ENCODE measurements at regions not wholly inside any gene's neighbourhood (a gene's known extent, or its start where the extent isn't known, plus 50 kb on each side); places are given as distances from the start of the nearest gene placed in this dataset.

- no peak for DNase-seq
- intact Hi-C loops (cut with DNase I; ENCODE audit: low total_unique reads): no loop called here
- Histone ChIP-seq H3K4me1 (no peaks in the 10 kb centered on the region), H3K9me3 (no peaks in the 10 kb centered on the region), H3K4me3 (no peak overlapping the region), H3K27ac (no peak overlapping the region), H3K27me3 (no peaks in the 10 kb centered on the region), H3K36me3 (no peaks in the 10 kb centered on the region)
- TF ChIP-seq POLR2A (IDR thresholded peaks at IDR 0.05): no peak
- TF ChIP-seq, protein P1, sequence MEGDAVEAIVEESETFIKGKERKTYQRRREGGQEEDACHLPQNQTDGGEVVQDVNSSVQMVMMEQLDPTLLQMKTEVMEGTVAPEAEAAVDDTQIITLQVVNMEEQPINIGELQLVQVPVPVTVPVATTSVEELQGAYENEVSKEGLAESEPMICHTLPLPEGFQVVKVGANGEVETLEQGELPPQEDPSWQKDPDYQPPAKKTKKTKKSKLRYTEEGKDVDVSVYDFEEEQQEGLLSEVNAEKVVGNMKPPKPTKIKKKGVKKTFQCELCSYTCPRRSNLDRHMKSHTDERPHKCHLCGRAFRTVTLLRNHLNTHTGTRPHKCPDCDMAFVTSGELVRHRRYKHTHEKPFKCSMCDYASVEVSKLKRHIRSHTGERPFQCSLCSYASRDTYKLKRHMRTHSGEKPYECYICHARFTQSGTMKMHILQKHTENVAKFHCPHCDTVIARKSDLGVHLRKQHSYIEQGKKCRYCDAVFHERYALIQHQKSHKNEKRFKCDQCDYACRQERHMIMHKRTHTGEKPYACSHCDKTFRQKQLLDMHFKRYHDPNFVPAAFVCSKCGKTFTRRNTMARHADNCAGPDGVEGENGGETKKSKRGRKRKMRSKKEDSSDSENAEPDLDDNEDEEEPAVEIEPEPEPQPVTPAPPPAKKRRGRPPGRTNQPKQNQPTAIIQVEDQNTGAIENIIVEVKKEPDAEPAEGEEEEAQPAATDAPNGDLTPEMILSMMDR (IDR thresholded peaks at IDR 0.05): no peak
Measured at GRCh38 chr3:87047852-87048251, 56.9 kb upstream of the VGLL3 start.

DNA sequence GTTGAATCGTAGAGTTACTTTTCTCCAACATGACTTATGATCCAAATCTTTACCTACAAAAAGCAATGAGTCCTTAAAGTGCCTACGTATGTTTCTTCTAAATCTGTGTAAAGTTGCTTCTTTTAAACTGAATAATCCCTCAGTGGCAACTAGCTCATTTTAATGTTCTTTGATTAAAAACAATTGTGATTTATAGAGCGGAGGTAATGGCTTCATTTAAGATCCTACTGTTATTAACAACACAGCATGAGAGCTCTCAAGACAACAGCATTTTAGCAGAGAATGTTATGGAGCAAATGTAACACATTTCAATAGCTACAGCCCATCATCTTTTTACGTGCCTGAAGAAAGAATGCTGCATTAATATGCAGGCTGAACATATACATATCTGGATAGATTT, 55.3 kb upstream of the VGLL3 start:
- no peak for TF ChIP-seq POLR2A (IDR thresholded peaks at IDR 0.05)
- TF ChIP-seq, protein P1 (IDR thresholded peaks at IDR 0.05): no peak
- H3K4me1 ChIP-seq: no peaks in the 10 kb centered on the region
- intact Hi-C loops (cut with DNase I; ENCODE audit: low total_unique reads): no loop called here
- no peak overlapping the region for H3K27ac ChIP-seq
- no peaks in the 10 kb centered on the region for H3K36me3 ChIP-seq
- H3K4me3 ChIP-seq: no peak overlapping the region
- no peak for DNase-seq
- H3K27me3 ChIP-seq: no peaks in the 10 kb centered on the region
- no peaks in the 10 kb centered on the region for H3K9me3 ChIP-seq

GRCh38 chr3:87045473-87045872, 54.5 kb upstream of the VGLL3 start:
- Histone ChIP-seq H3K9me3 (no peaks in the 10 kb centered on the region), H3K36me3 (no peaks in the 10 kb centered on the region), H3K4me1 (no peaks in the 10 kb centered on the region), H3K4me3 (no peak overlapping the region), H3K27ac (no peak overlapping the region), H3K27me3 (no peaks in the 10 kb centered on the region)
- intact Hi-C loops (cut with DNase I; ENCODE audit: low total_unique reads): no loop called here
- no peak for TF ChIP-seq POLR2A (IDR thresholded peaks at IDR 0.05)
- TF ChIP-seq, protein P1 (IDR thresholded peaks at IDR 0.05): no peak
- no peak for DNase-seq

GRCh38 chr3:87044846-87045245, 53.9 kb upstream of the VGLL3 start:
- DNase-seq: no peak
- Histone ChIP-seq H3K9me3 (no peaks in the 10 kb centered on the region), H3K27me3 (no peaks in the 10 kb centered on the region), H3K36me3 (no peaks in the 10 kb centered on the region), H3K27ac (no peak overlapping the region), H3K4me1 (no peaks in the 10 kb centered on the region), H3K4me3 (no peak overlapping the region)
- intact Hi-C loops (cut with DNase I; ENCODE audit: low total_unique reads): no loop called here
- no peak for TF ChIP-seq POLR2A (IDR thresholded peaks at IDR 0.05)
- TF ChIP-seq, protein P1 (IDR thresholded peaks at IDR 0.05): no peak

DNA sequence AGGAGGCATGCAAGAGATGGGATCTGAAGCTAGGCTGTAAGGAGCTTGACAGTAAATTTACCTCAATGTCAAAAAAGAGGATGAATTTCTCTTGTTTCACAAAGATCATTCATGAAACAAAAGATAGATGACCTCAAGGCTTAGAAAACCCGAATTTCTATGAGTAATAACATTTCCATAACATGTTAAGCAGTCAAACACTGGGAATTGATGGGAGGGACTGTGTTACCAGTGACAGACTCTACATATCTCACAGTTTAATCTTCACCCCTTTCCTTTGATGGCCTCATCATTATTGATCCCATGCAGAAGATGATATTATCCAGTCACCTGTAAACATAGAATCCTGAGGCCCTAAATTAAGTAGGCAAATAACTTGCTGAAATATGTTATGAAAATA, 53.5 kb upstream of the VGLL3 start:
- no peak for DNase-seq
- TF ChIP-seq, protein P1 (IDR thresholded peaks at IDR 0.05): no peak
- TF ChIP-seq POLR2A (IDR thresholded peaks at IDR 0.05): no peak
- intact Hi-C loops (cut with DNase I; ENCODE audit: low total_unique reads): no loop called here

More for the DNA sequence above, 53.5 kb upstream of the VGLL3 start:
- Histone ChIP-seq H3K4me3 (no peak overlapping the region), H3K36me3 (no peaks in the 10 kb centered on the region), H3K9me3 (no peaks in the 10 kb centered on the region), H3K27me3 (no peaks in the 10 kb centered on the region), H3K4me1 (no peaks in the 10 kb centered on the region), H3K27ac (no peak overlapping the region)
